Glutamatergic neuron (in vitro differentiated cells): ENCODE measurements at regions not wholly inside any gene's neighbourhood (a gene's known extent, or its start where the extent isn't known, plus 50 kb on each side); places are given as distances from the start of the nearest gene placed in this dataset.

Experiments
- DNase-seq: peaks from one replicate; pipeline ENCODE4 v3.0.0; 2022
- H3K27ac Mint-ChIP-seq: one replicate; pipeline ENCODE4 v1.8.0; 2020; ENCODE audit warnings: mild to moderate bottlenecking, mixed read lengths, inconsistent platforms; ENCODE audit not compliant: unreplicated experiment
- H3K27me3 Mint-ChIP-seq: one replicate; pipeline ENCODE4 v1.8.0; 2020; ENCODE audit warnings: mild to moderate bottlenecking, moderate library complexity, mixed read lengths, inconsistent platforms; ENCODE audit not compliant: unreplicated experiment
- H3K36me3 Mint-ChIP-seq: one replicate; pipeline ENCODE4 v1.8.0; 2020; ENCODE audit warnings: mild to moderate bottlenecking, mixed read lengths, inconsistent platforms; ENCODE audit not compliant: unreplicated experiment
- H3K4me1 Mint-ChIP-seq: one replicate; pipeline ENCODE4 v1.8.0; 2020; ENCODE audit warnings: mild to moderate bottlenecking, low read depth, mixed read lengths, inconsistent platforms; ENCODE audit not compliant: unreplicated experiment
- H3K4me3 Mint-ChIP-seq: one replicate; pipeline ENCODE4 v1.8.0; 2020; ENCODE audit warnings: mild to moderate bottlenecking, mixed read lengths, inconsistent platforms; ENCODE audit not compliant: unreplicated experiment
- H3K9me3 Mint-ChIP-seq: one replicate; pipeline ENCODE4 v1.8.0; 2020; ENCODE audit warnings: mild to moderate bottlenecking, moderate library complexity, mixed read lengths, inconsistent platforms; ENCODE audit not compliant: unreplicated experiment
- TF ChIP-seq, protein P1 (sequence below): fragments of 200-600 bp; sonication (generic); IDR thresholded peaks from one replicate; pipeline ENCODE4 v1.5.0; 2021; ENCODE audit not compliant: partially characterized antibody, unreplicated experiment

DNA sequence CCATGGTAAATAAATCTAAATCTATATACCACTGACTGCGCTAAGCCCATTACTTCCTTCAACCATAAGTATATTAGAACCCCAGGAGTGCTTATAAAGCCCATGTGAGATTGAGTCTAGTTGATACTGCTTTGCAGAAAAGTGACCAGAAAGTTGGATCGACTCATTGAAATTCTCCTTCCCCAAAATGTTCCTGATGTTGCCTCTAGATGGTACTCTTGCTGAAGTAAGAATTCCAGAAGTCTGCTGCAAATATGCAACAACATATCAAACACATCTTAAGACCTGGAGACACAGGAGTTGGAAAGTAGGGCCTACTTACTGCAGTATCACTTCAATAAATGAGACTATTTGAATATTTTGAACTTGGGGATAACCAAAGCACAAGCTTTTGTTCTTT is 550.8 kb downstream of the IPMK start:
- H3K4me1 Mint-ChIP-seq: no peaks in the 10 kb centered on the region
- no peak for DNase-seq
- peaks cover 3% of the 10 kb centered on the region for H3K36me3 Mint-ChIP-seq
- peaks cover 1% of the 10 kb centered on the region for H3K9me3 Mint-ChIP-seq
- no peak overlapping the region for H3K27ac Mint-ChIP-seq
- H3K27me3 Mint-ChIP-seq: no peaks in the 10 kb centered on the region
- TF ChIP-seq, protein P1, sequence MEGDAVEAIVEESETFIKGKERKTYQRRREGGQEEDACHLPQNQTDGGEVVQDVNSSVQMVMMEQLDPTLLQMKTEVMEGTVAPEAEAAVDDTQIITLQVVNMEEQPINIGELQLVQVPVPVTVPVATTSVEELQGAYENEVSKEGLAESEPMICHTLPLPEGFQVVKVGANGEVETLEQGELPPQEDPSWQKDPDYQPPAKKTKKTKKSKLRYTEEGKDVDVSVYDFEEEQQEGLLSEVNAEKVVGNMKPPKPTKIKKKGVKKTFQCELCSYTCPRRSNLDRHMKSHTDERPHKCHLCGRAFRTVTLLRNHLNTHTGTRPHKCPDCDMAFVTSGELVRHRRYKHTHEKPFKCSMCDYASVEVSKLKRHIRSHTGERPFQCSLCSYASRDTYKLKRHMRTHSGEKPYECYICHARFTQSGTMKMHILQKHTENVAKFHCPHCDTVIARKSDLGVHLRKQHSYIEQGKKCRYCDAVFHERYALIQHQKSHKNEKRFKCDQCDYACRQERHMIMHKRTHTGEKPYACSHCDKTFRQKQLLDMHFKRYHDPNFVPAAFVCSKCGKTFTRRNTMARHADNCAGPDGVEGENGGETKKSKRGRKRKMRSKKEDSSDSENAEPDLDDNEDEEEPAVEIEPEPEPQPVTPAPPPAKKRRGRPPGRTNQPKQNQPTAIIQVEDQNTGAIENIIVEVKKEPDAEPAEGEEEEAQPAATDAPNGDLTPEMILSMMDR: no peak
- H3K4me3 Mint-ChIP-seq: no peak overlapping the region

DNA sequence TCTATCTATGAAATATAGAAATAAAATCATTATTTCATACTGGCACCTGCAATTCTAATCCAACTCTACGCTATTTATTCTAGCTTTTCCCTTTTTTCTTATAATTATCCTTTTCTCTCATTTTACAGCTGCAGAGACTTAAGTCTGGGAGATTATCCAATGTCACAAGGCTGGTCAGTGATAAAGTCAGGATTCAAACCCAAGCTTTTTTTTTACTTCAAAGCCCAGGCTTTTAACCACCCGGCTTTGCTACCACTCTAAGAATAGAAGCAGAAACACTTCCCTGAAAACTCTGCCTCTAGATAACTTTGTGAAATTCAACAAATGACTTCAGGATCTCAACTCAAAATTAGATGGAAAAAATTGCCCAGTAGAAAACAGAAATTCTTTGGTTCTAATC is 552.5 kb downstream of the IPMK start:
- H3K27me3 Mint-ChIP-seq: no peaks in the 10 kb centered on the region
- no peak overlapping the region for H3K4me3 Mint-ChIP-seq
- TF ChIP-seq, protein P1: no peak
- H3K27ac Mint-ChIP-seq: no peak overlapping the region
- peaks cover 3% of the 10 kb centered on the region for H3K36me3 Mint-ChIP-seq
- peaks cover 1% of the 10 kb centered on the region for H3K9me3 Mint-ChIP-seq
- H3K4me1 Mint-ChIP-seq: no peaks in the 10 kb centered on the region
- DNase-seq: no peak

DNA sequence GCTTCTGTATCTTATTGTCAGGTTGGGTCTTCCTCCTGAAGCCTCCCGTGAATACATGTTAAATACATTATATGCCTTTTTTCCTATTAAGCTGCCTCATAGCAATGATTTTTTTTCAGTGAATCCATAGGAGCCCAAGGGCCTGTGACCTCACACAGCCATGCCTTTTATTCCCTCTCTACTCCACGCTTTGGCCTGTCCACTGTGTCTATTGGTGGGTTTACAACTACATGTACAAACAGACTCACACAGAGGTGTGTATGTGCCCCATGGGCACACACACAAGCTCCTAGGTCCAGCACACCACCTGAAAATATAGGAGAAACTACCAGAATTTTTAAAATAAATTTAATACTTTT is 560.4 kb downstream of the IPMK start:
- H3K4me3 Mint-ChIP-seq: no peak overlapping the region
- no peak overlapping the region for H3K27ac Mint-ChIP-seq
- TF ChIP-seq, protein P1: no peak
- no peaks in the 10 kb centered on the region for H3K27me3 Mint-ChIP-seq
- H3K4me1 Mint-ChIP-seq: no peaks in the 10 kb centered on the region
- H3K9me3 Mint-ChIP-seq: no peaks in the 10 kb centered on the region
- no peaks in the 10 kb centered on the region for H3K36me3 Mint-ChIP-seq
- no peak for DNase-seq

DNA sequence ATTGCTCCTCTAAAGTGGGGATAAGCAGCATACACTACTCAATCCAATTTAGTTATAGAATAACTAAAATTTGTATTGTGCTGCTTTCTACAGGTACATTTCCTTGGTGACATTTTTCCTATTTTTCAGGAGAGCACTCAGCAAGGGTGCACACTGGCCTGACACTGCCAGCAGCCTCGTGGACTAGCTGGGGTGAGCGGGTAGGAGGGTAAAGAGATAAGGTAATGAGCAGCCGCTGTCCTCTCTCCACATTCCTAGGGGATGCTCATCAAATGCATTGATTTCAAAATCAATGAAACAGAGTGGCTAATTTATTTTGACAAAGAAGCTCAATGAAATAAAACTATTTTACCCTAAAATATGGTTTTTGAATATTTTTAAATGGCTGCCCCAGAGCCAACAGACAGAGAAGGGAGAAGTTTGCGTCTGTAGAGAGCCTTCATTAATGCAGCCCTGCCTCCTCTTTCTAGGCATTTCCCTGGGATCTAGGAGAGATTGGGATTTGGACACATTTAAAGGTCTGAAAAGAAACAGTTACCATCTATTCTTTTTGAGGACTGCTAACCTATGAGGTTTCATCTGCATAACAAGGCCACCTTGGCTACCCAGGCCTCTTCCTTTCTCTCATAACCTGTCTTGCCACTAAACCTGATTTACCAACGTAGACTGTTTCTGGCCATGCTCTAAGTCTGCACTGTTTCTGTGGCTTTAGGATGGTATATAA is 561.0 kb downstream of the IPMK start:
- no peaks in the 10 kb centered on the region for H3K36me3 Mint-ChIP-seq
- H3K27ac Mint-ChIP-seq: no peak overlapping the region
- H3K4me3 Mint-ChIP-seq: no peak overlapping the region
- H3K27me3 Mint-ChIP-seq: no peaks in the 10 kb centered on the region
- H3K9me3 Mint-ChIP-seq: no peaks in the 10 kb centered on the region
- DNase-seq: no peak
- TF ChIP-seq, protein P1: no peak
- no peaks in the 10 kb centered on the region for H3K4me1 Mint-ChIP-seq

DNA sequence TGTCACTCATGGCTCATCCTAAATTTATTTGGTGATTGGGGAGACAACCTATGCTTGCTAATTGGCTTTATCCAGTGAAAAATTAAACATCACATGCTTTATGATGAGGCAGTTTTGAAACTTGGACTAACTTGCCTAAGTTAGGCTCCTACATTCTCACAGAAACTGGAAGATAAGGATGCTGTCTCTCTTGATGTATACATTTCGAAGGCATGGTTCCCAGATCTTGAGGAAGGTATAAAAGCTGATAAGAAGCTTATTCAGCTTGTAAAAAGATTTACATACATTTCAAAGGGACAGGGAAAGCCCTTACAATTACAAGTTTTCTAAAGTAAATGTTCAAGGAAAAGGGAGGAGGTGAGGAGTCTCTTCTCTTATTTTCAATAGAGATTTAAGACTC is 561.7 kb downstream of the IPMK start:
- H3K4me1 Mint-ChIP-seq: no peaks in the 10 kb centered on the region
- H3K4me3 Mint-ChIP-seq: no peak overlapping the region
- H3K36me3 Mint-ChIP-seq: no peaks in the 10 kb centered on the region
- H3K27me3 Mint-ChIP-seq: no peaks in the 10 kb centered on the region
- TF ChIP-seq, protein P1: no peak
- H3K9me3 Mint-ChIP-seq: no peaks in the 10 kb centered on the region
- DNase-seq: no peak
- H3K27ac Mint-ChIP-seq: no peak overlapping the region
